GM21367 (cell line): ENCODE measurements at regions not wholly inside any gene's neighbourhood (a gene's known extent, or its start where the extent isn't known, plus 50 kb on each side); places are given as distances from the start of the nearest gene placed in this dataset.

Experiments used
- ATAC-seq: cut with Tn5 transposase; IDR thresholded peaks from one replicate; pipeline ENCODE4 v1.9.1; 2021; ENCODE audit not compliant: unreplicated experiment

DNA sequence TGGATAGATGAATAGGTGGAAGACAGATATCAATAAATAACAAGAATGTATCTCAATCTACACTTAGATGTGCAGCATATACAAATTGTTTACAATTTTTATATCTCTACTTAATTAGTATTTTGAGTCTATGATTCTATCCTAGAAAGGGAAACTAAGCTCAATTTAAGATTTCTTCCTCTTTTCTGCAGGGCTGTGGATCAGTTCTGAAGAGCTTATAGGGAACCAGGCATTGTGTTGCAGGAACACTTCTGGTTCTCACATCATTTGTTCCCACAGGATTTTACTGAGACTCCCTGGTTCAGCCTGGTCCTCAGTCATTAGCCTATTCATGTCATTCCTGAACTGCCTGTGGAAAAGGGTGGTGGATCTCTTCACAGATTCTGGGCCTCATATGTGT lies 105.8 kb downstream of the TNFSF18 start:
- ATAC-seq, result no peak

- ATAC-seq, result no peak
Observed at GRCh38 chr1:172946814-172947507, 103.8 kb downstream of the TNFSF18 start.

DNA sequence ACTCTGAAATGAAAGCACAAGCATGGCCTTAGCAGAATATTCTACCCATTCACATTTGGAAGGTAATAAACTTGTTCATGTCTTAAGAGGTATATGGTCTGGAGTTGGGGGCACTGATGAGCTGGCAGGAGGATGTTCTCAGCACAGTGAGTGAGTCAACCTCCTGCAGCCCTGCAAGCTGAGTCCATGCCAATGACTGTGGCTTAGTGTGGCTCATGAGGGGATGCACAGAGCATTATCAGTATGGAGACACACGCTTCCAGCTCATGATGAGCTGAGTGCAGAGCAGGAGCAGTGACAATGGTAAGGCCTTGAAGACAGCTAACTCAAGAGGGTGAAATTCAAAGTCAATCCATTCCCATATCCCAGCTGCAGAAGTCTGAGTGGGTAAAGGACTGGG lies 102.3 kb downstream of the TNFSF18 start:
- ATAC-seq, result no peak

- ATAC-seq, result no peak
Observed at GRCh38 chr1:172949096-172949495, 101.6 kb downstream of the TNFSF18 start.

DNA sequence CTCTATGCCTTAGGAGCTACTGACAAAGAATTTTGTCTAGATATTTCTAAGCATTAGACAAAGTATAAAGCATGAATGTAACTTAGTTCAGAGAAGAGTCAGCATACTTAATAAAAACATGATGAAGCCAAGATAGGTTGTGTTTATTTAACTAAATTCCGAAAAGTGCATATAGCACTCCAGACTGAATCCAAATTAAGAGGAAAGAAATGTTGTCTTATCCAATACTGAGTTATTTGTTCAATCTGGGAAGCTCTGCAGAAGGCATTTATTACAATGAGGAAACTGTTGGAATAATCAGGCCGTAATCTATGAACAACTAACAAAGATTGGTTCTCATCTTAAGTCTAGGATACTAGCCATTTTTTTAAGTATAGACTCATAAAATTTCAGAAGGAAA lies 100.2 kb downstream of the TNFSF18 start:
- no peak for ATAC-seq

DNA sequence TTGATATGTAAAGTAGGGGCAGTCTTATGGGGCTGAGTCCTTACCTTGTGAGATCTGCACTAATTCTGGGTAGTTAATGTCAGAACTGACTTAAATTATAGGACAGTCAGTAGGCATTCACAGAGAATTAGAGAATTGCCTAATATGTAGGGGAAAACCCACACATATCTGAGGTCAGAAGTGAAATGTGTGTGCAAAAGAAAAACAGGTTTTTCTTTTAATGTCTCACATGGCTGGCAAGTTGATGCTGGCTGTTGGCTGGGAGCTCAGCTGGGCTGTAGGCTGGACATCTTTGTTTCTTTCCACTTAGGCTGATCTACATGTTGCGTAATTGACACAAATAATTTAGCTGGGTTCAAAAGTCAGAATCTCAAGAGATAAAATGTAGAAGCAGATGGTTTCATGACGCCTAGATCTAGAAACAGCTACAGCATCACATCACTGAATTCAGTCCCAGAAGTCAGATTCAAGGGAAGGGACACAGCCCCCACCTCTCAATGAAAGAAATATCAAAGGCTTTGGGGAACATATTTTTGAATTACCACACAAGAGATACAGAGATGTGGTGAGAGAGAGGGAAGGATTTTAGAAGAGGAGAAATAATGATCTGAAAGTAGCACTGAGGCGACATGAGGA lies 98.9 kb downstream of the TNFSF18 start:
- no peak for ATAC-seq

DNA sequence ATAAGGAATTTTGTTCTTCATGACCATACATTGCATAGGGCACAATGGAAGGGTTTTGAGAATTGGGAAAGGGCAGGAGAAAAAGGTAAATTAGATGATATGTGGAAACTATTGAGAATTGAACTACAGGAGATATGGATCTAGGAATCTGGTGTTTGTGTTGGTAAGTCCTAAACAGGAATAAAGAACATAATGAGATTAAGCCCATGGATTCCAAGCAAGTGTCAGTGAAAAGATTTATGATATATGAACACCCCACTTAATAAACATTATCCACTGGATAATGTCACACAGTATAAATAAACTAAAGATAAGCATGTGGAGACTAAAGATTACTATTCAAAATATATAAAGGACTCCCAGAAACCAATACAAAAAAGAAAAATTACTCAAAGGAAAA lies 98.2 kb downstream of the TNFSF18 start:
- ATAC-seq, result no peak

GRCh38 chr1:172954476-172955150 lies 96.1 kb downstream of the TNFSF18 start:
- no peak for ATAC-seq

- no peak for ATAC-seq
Observed at GRCh38 chr1:172955161-172955815, 95.5 kb downstream of the TNFSF18 start.

- no peak for ATAC-seq
Observed at GRCh38 chr1:172956871-172957270, 93.9 kb downstream of the TNFSF18 start.

DNA sequence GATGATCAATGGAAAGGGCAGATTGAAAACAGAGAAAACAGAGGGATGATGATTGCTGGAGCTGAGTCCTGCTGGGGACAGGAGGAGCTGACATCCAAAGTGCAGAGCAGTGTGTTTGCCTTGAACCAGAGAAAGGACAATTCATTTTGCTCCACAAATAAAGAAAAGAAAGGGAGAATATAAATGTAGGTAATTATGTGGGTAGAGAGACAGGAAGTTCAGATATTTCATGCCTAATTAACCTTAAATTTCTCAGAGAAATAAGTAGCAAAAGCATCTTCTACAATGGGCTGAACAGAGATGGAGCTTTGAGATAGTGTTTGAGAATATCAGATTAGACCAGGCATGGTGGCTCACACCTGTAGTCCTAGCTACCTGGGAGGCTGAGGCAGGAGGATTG lies 93.2 kb downstream of the TNFSF18 start:
- ATAC-seq, result no peak

GRCh38 chr1:172959571-172959970 lies 91.2 kb downstream of the TNFSF18 start:
- ATAC-seq, result no peak

DNA sequence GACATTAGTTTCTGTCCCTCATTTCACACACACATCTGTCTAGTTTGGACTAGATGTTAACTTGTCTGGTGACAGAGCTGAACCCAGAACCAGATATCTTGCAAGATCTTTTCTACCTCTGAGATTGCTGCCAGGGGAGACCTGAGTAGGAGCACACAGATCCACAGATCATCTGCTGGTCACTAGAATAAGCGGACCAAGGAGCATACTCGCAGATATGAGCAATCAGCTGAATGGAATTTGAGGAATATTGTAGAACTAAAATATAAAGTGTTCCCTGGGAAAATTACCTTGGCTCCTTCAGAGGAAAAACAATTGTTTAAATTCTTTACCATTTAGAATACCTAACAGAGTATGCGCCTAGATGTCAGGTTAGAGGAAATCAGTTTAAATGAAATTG lies 90.7 kb downstream of the TNFSF18 start:
- ATAC-seq, result no peak

GRCh38 chr1:172960454-172961208 lies 90.1 kb downstream of the TNFSF18 start:
- no peak for ATAC-seq

GRCh38 chr1:172964864-172965263 lies 85.9 kb downstream of the TNFSF18 start:
- no peak for ATAC-seq

DNA sequence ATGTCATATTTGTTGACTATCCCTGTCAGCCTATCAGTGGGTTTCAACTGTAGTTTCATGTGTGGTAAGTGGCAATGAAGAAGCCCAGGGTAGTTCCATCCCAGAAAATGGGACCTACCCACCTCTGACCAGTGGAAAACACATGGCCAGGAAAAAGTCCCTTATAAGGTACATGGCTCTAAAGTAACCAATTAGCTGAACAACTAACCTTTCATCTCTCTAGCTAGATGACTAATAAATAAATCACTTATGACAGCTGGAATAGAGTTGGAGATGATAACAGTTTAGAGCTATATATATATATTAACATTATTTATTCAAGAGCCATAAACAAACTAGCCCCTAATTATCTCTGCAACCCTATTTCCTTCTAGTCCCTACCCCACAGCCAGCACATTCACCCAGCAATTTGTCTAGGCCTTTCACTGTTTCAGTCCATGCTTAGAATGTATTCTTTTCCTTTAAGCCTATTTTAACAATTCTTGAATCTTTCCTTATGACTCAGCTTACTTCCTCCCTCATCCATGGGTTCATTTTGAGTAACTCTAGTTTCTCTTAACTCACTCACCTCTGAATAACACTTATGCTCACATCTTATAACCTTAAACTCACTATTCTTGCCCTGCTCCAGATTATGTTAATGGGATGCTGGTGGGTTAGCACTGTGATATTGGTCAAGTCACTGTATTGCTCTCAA lies 83.7 kb downstream of the TNFSF18 start:
- ATAC-seq, result no peak

- no peak for ATAC-seq
Observed at GRCh38 chr1:172967936-172968335, 82.8 kb downstream of the TNFSF18 start.

GRCh38 chr1:172969611-172970010 lies 81.1 kb downstream of the TNFSF18 start:
- no peak for ATAC-seq

GRCh38 chr1:172970186-172970585 lies 80.6 kb downstream of the TNFSF18 start:
- ATAC-seq, result no peak

- ATAC-seq, result no peak
Observed at GRCh38 chr1:172971241-172971640, 79.5 kb downstream of the TNFSF18 start.
